ENCODE measurements at regions not wholly inside any gene's neighbourhood (a gene's known extent, or its start where the extent isn't known, plus 50 kb on each side); places are given as distances from the start of the nearest gene placed in this dataset.

DNA sequence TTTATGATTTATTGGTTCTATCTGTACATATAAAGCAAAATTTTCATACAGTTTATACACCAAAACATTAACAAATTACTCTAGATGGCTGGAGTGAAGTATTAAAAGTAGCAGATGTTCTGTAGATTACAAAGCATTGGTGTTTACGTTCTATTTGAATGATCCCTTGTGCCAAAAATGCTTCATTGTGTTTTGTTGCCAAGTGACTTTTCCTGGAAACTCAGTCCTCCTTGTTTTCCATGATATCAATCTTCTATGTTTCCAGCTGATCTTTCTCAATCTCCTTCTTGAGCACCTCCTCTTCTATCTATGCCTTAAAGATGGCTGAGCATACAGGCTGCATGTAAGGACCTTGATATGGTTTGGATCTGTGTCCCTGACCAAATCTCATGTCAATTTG lies 263.6 kb upstream of the CTSO start:
- TF ChIP-seq, protein P1, sequence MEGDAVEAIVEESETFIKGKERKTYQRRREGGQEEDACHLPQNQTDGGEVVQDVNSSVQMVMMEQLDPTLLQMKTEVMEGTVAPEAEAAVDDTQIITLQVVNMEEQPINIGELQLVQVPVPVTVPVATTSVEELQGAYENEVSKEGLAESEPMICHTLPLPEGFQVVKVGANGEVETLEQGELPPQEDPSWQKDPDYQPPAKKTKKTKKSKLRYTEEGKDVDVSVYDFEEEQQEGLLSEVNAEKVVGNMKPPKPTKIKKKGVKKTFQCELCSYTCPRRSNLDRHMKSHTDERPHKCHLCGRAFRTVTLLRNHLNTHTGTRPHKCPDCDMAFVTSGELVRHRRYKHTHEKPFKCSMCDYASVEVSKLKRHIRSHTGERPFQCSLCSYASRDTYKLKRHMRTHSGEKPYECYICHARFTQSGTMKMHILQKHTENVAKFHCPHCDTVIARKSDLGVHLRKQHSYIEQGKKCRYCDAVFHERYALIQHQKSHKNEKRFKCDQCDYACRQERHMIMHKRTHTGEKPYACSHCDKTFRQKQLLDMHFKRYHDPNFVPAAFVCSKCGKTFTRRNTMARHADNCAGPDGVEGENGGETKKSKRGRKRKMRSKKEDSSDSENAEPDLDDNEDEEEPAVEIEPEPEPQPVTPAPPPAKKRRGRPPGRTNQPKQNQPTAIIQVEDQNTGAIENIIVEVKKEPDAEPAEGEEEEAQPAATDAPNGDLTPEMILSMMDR (conservative IDR thresholded peaks at IDR 0.05; ENCODE audit: low read depth, low read length), result no peak
- no peak for TF ChIP-seq RCOR1 (IDR thresholded peaks at IDR 0.05; ENCODE audit: insufficient replicate concordance, low read length)
- TF ChIP-seq POLR2A (IDR thresholded peaks at IDR 0.05; ENCODE audit: low read depth, low read length), result no peak
- TF ChIP-seq, protein P2, sequence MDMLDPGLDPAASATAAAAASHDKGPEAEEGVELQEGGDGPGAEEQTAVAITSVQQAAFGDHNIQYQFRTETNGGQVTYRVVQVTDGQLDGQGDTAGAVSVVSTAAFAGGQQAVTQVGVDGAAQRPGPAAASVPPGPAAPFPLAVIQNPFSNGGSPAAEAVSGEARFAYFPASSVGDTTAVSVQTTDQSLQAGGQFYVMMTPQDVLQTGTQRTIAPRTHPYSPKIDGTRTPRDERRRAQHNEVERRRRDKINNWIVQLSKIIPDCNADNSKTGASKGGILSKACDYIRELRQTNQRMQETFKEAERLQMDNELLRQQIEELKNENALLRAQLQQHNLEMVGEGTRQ (IDR thresholded peaks at IDR 0.05; ENCODE audit: low read depth, low read length), result no peak
